ENCODE measurements at regions not wholly inside any gene's neighbourhood (a gene's known extent, or its start where the extent isn't known, plus 50 kb on each side); places are given as distances from the start of the nearest gene placed in this dataset.

- no CpG with 5 or more reads among the region's 16 CpGs for WGBS (ENCODE audit: insufficient coverage, insufficient read length)
- no peaks in the 10 kb centered on the region for H3K9me3 ChIP-seq (ENCODE audit: control insufficient read depth, insufficient read depth, low read length)
- H3K27me3 ChIP-seq (ENCODE audit: control insufficient read depth, insufficient read depth, low read length): no peaks in the 10 kb centered on the region
- no peak for DNase-seq (ENCODE audit: low read depth, low spot score)
- no peak overlapping the region for H3K4me3 ChIP-seq (ENCODE audit: low read length)
- no peak overlapping the region for H3K27ac ChIP-seq (ENCODE audit: low read length)
- peaks cover 1% of the 10 kb centered on the region; the same call in 1 of the 2 replicates for H3K4me1 ChIP-seq (ENCODE audit: control insufficient read depth, insufficient read depth, low read length)
- no peaks in the 10 kb centered on the region for H3K36me3 ChIP-seq (ENCODE audit: control insufficient read depth, insufficient read depth, low read length)
Observed at GRCh38 chr2:8546612-8547283, 135.1 kb upstream of the ID2 start.

DNA sequence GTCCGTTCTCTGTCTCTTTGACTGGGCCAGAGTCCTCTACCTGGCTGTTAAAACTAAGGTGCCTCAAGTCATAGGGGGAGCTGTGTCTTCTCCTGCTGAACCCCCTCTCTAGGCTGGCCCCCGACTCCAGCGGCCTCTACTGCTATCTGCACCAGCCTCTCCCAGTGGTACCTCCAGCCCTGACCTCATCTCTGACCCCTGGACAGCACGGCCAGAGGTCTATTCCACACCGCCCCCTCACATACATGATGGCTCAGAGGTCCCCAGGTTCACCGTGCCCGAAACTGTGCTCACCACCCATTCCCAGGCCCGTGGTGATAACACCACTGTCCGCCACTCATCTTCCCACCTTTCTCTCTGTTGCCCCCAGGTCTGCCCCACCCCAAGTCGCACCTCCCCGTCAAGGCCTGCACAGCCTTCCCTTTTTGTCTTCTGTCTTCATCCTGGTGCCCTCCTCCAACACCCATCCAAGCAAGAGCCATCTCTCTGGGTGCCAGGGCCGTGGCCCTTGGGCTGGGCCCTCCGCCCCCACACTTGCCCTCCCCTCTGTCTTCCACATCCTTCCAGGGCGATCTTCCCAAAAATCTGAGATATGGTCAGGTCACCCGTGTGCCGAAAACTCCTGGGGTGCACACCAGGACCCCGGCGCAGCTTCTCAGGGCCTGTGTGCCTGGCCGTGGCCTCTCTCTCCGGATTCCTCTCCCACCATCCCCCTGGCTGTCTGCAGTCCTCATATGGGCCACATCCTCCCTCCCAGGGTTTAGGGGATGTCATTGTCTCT, 134.4 kb upstream of the ID2 start:
- Histone ChIP-seq H3K9me3 (ENCODE audit: control insufficient read depth, insufficient read depth, low read length) (no peaks in the 10 kb centered on the region), H3K4me1 (ENCODE audit: control insufficient read depth, insufficient read depth, low read length) (peaks cover 1% of the 10 kb centered on the region; the same call in 1 of the 2 replicates), H3K36me3 (ENCODE audit: control insufficient read depth, insufficient read depth, low read length) (no peaks in the 10 kb centered on the region), H3K27ac (ENCODE audit: low read length) (no peak overlapping the region), H3K27me3 (ENCODE audit: control insufficient read depth, insufficient read depth, low read length) (no peaks in the 10 kb centered on the region), H3K4me3 (ENCODE audit: low read length) (no peak overlapping the region)
- no CpG with 5 or more reads among the region's 20 CpGs for WGBS (ENCODE audit: insufficient coverage, insufficient read length)
- no peak for DNase-seq (ENCODE audit: low read depth, low spot score)

DNA sequence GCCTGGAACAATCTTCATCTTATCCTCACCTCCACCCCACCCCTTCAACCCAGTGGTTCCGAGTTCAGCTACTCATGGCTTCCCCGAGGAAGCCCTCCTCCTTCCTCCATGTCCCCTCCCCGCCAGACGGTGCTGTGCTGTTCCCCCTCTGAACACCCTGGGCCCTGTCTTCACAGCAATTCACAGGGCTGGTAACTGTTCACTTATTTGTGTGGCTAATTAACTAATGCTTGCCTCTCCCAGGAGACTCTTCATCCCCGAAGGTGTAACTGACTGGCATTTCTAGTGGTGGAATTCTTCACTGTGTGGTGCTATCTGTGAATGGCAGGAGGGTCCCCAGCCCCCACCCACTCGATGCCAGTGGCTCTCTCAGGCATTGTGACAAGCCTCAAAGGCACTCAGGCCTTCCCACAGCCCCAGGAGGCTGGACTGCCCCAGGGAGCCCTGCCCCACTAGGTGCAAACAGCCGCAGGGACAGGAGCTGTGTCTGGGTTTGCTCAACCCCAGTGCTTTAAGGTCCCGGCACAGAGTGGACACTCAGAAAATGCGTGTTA, 133.7 kb upstream of the ID2 start:
- Histone ChIP-seq H3K4me1 (ENCODE audit: control insufficient read depth, insufficient read depth, low read length) (peaks cover 1% of the 10 kb centered on the region; the same call in 1 of the 2 replicates), H3K27me3 (ENCODE audit: control insufficient read depth, insufficient read depth, low read length) (no peaks in the 10 kb centered on the region), H3K9me3 (ENCODE audit: control insufficient read depth, insufficient read depth, low read length) (no peaks in the 10 kb centered on the region), H3K4me3 (ENCODE audit: low read length) (no peak overlapping the region), H3K36me3 (ENCODE audit: control insufficient read depth, insufficient read depth, low read length) (no peaks in the 10 kb centered on the region), H3K27ac (ENCODE audit: low read length) (no peak overlapping the region)
- no CpG with 5 or more reads among the region's 9 CpGs for WGBS (ENCODE audit: insufficient coverage, insufficient read length)
- no peak for DNase-seq (ENCODE audit: low read depth, low spot score)

DNA sequence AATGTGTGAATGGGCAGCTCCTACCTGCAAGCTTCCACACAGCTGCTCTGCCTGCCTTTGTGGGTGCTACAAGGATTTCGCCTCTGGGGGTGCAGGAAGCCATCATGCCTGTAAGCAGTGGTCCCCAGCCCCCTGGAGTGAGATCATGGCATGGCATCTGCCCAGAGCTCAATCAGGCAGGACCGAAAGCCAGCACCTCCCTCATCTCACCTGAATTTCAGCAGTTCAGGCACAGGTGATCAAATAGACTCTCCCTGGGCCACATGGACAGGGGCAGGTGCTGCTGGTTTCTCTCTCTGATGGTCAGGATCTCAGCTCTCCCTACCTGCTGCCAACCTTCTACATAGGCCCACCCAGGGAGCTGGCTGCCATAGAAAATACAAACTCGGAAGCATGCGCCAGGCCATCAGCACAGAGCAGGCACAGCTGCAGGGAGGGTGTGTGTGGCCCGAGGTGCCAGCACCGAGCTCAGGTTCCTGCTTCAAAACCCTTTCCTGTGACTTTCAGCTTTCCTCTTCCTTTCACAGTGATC, 133.2 kb upstream of the ID2 start:
- no peak overlapping the region for H3K4me3 ChIP-seq (ENCODE audit: low read length)
- H3K27ac ChIP-seq (ENCODE audit: low read length): no peak overlapping the region
- H3K9me3 ChIP-seq (ENCODE audit: control insufficient read depth, insufficient read depth, low read length): no peaks in the 10 kb centered on the region
- H3K36me3 ChIP-seq (ENCODE audit: control insufficient read depth, insufficient read depth, low read length): no peaks in the 10 kb centered on the region
- no peaks in the 10 kb centered on the region for H3K27me3 ChIP-seq (ENCODE audit: control insufficient read depth, insufficient read depth, low read length)
- no CpG with 5 or more reads among the region's 6 CpGs for WGBS (ENCODE audit: insufficient coverage, insufficient read length)
- H3K4me1 ChIP-seq (ENCODE audit: control insufficient read depth, insufficient read depth, low read length): peaks cover 1% of the 10 kb centered on the region; the same call in 1 of the 2 replicates
- no peak for DNase-seq (ENCODE audit: low read depth, low spot score)

DNA sequence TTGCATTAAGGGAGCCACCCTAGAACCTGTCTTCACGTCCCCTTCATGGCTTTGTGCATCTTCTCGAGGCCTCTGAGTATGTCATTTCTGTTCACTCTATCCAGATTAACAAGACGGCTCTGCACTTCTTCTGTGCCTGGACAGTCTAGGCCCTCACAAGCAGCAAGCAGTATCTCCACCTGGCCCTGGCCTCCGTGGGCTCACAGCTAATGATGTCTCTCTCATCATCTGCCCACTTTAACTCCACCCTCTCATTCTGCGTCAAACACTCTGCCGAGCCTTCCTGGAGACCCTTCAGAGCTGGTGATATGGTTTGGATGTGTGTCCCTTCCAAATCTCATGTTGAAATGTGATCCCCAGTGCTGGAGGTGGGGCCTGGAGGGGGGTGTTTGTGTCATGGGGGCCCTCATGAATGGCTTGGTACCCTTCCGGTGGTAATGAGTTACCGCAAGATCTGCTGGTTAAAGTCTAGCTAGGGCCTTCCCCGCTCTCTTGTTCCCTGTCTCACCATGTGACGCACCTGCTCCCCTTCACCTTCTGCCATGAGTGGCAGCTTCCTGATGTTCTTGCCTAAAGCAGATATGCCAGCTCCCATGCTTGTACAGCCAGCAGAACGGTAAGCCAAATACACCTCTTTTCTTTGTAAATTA, 132.5 kb upstream of the ID2 start:
- Histone ChIP-seq H3K4me1 (ENCODE audit: control insufficient read depth, insufficient read depth, low read length) (peaks cover 1% of the 10 kb centered on the region; the same call in 1 of the 2 replicates), H3K27me3 (ENCODE audit: control insufficient read depth, insufficient read depth, low read length) (no peaks in the 10 kb centered on the region), H3K4me3 (ENCODE audit: low read length) (no peak overlapping the region), H3K36me3 (ENCODE audit: control insufficient read depth, insufficient read depth, low read length) (no peaks in the 10 kb centered on the region), H3K27ac (ENCODE audit: low read length) (no peak overlapping the region), H3K9me3 (ENCODE audit: control insufficient read depth, insufficient read depth, low read length) (no peaks in the 10 kb centered on the region)
- WGBS (ENCODE audit: insufficient coverage, insufficient read length): no CpG with 5 or more reads among the region's 11 CpGs
- DNase-seq (ENCODE audit: low read depth, low spot score): no peak

GRCh38 chr2:8549942-8550341, 131.9 kb upstream of the ID2 start:
- no peaks in the 10 kb centered on the region for H3K27me3 ChIP-seq (ENCODE audit: control insufficient read depth, insufficient read depth, low read length)
- H3K27ac ChIP-seq (ENCODE audit: low read length): no peak overlapping the region
- H3K9me3 ChIP-seq (ENCODE audit: control insufficient read depth, insufficient read depth, low read length): no peaks in the 10 kb centered on the region
- WGBS (ENCODE audit: insufficient coverage, insufficient read length): no CpG with 5 or more reads among the region's 4 CpGs
- H3K4me3 ChIP-seq (ENCODE audit: low read length): no peak overlapping the region
- H3K4me1 ChIP-seq (ENCODE audit: control insufficient read depth, insufficient read depth, low read length): peaks cover 1% of the 10 kb centered on the region; the same call in 1 of the 2 replicates
- no peak for DNase-seq (ENCODE audit: low read depth, low spot score)
- no peaks in the 10 kb centered on the region for H3K36me3 ChIP-seq (ENCODE audit: control insufficient read depth, insufficient read depth, low read length)

- DNase-seq (ENCODE audit: low read depth, low spot score): no peak
- Histone ChIP-seq H3K9me3 (ENCODE audit: control insufficient read depth, insufficient read depth, low read length) (no peaks in the 10 kb centered on the region; the same call in 1 of the 2 replicates), H3K4me1 (ENCODE audit: control insufficient read depth, insufficient read depth, low read length) (peaks cover 1% of the 10 kb centered on the region; the same call in 1 of the 2 replicates), H3K27me3 (ENCODE audit: control insufficient read depth, insufficient read depth, low read length) (no peaks in the 10 kb centered on the region), H3K27ac (ENCODE audit: low read length) (no peak overlapping the region), H3K4me3 (ENCODE audit: low read length) (no peak overlapping the region), H3K36me3 (ENCODE audit: control insufficient read depth, insufficient read depth, low read length) (no peaks in the 10 kb centered on the region)
- WGBS (ENCODE audit: insufficient coverage, insufficient read length): no CpG with 5 or more reads among the region's 10 CpGs
Observed at GRCh38 chr2:8550481-8550880, 131.4 kb upstream of the ID2 start.

- Histone ChIP-seq H3K4me1 (ENCODE audit: control insufficient read depth, insufficient read depth, low read length) (no peaks in the 10 kb centered on the region), H3K9me3 (ENCODE audit: control insufficient read depth, insufficient read depth, low read length) (no peaks in the 10 kb centered on the region; the same call in 1 of the 2 replicates), H3K27me3 (ENCODE audit: control insufficient read depth, insufficient read depth, low read length) (no peaks in the 10 kb centered on the region), H3K27ac (ENCODE audit: low read length) (no peak overlapping the region), H3K4me3 (ENCODE audit: low read length) (no peak overlapping the region), H3K36me3 (ENCODE audit: control insufficient read depth, insufficient read depth, low read length) (no peaks in the 10 kb centered on the region)
- no peak for DNase-seq (ENCODE audit: low read depth, low spot score)
- no CpG with 5 or more reads among the region's 14 CpGs for WGBS (ENCODE audit: insufficient coverage, insufficient read length)
Observed at GRCh38 chr2:8550937-8551621, 130.8 kb upstream of the ID2 start.

DNA sequence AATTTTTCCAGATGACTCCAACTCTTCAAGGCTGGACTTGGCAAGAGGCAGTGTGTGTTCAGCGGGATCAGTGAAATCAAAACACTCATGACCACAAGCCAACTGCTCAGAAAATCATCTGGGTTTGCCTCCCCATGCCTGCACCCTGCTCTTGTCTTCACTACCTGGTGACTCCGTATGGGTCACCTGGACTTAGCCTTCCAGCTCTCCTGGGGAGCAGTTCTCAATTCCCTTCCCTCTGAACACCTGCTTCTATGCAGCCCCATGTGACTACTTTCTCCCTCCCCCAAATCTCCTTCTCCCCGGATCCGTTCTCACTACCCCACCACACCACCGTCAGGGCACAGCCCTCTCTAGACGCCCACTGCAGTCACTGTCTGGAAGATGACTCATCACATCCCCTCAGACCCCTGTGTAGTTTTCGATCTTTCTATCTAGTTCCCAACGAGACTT, 130.2 kb upstream of the ID2 start:
- Histone ChIP-seq H3K36me3 (ENCODE audit: control insufficient read depth, insufficient read depth, low read length) (no peaks in the 10 kb centered on the region), H3K27ac (ENCODE audit: low read length) (no peak overlapping the region), H3K4me1 (ENCODE audit: control insufficient read depth, insufficient read depth, low read length) (no peaks in the 10 kb centered on the region), H3K4me3 (ENCODE audit: low read length) (no peak overlapping the region), H3K27me3 (ENCODE audit: control insufficient read depth, insufficient read depth, low read length) (no peaks in the 10 kb centered on the region), H3K9me3 (ENCODE audit: control insufficient read depth, insufficient read depth, low read length) (no peaks in the 10 kb centered on the region; the same call in 1 of the 2 replicates)
- WGBS (ENCODE audit: insufficient coverage, insufficient read length): no CpG with 5 or more reads among the region's 8 CpGs
- DNase-seq (ENCODE audit: low read depth, low spot score): no peak

Data from iPS DF 6.9 (cell line).